ENCODE measurements at regions not wholly inside any gene's neighbourhood (a gene's known extent, or its start where the extent isn't known, plus 50 kb on each side); places are given as distances from the start of the nearest gene placed in this dataset.

DNA sequence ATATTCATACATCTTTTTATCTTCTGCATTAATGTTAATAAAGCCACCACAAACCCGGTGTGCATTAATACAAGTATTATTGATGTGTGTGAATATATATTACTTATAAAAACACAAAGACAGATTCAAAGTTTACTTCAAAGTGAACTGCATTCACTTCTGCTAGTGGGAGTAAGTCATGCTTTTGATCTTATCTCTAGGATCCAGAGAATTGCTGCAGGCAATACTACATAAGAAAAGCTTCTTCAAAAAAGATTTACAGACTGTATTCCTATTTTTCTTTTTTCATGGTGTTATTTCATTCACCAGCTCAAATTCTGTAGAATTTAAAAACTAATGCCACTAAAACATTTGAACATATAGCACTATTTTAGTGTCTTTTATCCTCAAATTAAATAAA is 87.5 kb upstream of the CBLB start:
- Histone ChIP-seq H3K9ac (ENCODE audit: low read length) (no peak overlapping the region), H3K36me3 (ENCODE audit: control insufficient read depth, insufficient read depth, low read length, severe bottlenecking) (no peaks in the 10 kb centered on the region), H3K9me3 (ENCODE audit: control insufficient read depth, low read length) (no peaks in the 10 kb centered on the region), H3K4me1 (ENCODE audit: control insufficient read depth, insufficient read depth, low read length) (peaks cover 6% of the 10 kb centered on the region), H3K4me3 (ENCODE audit: low read length) (no peak overlapping the region), H3K27me3 (replicated peaks; ENCODE audit: control insufficient read depth, insufficient read depth, low read length) (no peaks in the 10 kb centered on the region)
- peak; percentile 44 for DNase-seq (ENCODE audit: low read depth)

DNA sequence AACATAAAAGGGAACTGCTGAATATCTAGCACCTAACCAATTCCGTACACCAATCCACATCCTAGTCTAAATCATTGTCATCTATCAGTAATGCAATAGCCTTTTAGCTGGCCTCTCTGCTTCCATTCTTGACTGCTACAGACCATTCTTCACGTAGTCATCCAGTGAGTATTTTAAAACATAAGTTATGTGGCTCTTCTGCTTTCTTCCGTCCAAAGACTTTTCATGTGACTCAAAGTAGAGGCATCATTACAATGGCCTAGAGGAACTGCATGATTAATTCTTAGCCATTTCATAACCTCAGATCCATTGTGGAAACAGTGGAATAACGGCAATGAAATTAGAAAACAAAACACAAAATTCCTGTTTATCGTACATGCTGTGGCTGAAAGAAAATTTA is 88.9 kb upstream of the CBLB start:
- H3K4me1 ChIP-seq (ENCODE audit: control insufficient read depth, insufficient read depth, low read length) = peaks cover 6% of the 10 kb centered on the region
- H3K9me3 ChIP-seq (ENCODE audit: control insufficient read depth, low read length) = no peaks in the 10 kb centered on the region
- H3K27me3 ChIP-seq (replicated peaks; ENCODE audit: control insufficient read depth, insufficient read depth, low read length) = no peaks in the 10 kb centered on the region
- no peaks in the 10 kb centered on the region for H3K36me3 ChIP-seq (ENCODE audit: control insufficient read depth, insufficient read depth, low read length, severe bottlenecking)
- H3K4me3 ChIP-seq (ENCODE audit: low read length) = no peak overlapping the region
- DNase-seq (ENCODE audit: low read depth) = peak; percentile 61
- H3K9ac ChIP-seq (ENCODE audit: low read length) = no peak overlapping the region

DNA sequence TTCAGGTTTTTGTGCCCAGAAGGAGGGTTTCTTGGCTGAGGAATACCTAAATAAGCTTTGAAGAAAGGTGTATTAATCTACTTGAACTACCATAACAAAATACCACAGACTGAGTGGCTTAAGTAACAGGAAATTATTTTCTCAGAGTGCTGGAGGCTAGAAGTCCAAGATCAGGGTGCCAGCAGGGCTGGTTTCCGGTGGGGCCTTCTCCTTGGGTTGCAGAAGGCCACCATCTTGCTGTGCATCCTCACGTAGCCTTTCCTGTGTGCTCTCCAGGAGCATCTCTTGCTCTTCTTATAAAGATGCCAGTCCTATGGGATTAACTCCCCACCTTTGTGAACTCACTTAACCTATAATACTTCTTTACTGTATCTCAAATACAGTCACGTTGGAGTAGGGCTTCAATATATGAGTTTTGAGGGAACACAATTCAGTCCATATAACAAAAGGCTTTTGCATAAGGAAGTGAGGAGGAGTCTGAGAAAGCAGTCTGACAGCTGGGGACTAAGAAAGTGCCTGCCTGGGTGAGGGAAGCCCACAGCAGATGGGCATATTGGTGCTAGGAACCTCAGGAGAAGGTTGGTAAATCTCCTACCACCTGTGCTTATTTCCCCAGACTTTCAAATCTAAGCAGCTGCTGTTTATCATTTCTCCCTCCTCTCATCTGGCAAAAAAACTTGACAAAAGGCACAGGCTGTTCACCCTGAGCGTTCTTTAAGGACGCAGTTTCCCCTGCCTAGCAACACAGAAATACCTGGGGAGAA is 89.6 kb upstream of the CBLB start:
- no peaks in the 10 kb centered on the region for H3K9me3 ChIP-seq (ENCODE audit: control insufficient read depth, low read length)
- H3K9ac ChIP-seq (ENCODE audit: low read length) = no peak overlapping the region
- peaks cover 6% of the 10 kb centered on the region for H3K4me1 ChIP-seq (ENCODE audit: control insufficient read depth, insufficient read depth, low read length)
- H3K36me3 ChIP-seq (ENCODE audit: control insufficient read depth, insufficient read depth, low read length, severe bottlenecking) = no peaks in the 10 kb centered on the region
- H3K4me3 ChIP-seq (ENCODE audit: low read length) = no peak overlapping the region
- H3K27me3 ChIP-seq (replicated peaks; ENCODE audit: control insufficient read depth, insufficient read depth, low read length) = no peaks in the 10 kb centered on the region
- DNase-seq (ENCODE audit: low read depth) = no peak

DNA sequence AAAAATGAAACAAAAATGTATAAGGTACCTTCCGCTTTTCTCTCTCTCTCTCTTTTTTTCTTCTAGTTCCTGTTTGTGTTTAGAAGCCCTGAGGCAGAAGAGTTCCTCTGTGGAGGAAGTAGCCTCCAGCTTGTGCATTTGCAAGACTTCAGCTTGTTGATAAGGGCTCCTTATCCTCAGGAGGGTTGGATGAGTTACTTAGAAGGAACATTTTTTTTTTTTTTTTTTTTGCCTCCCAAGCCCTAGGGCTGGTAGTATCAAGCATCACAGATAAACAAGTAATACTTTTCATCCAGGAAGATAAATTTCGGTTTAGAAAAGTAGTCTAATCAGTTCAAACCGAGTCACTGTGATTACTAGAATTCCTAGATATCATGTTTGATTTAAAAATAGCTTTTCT is 91.0 kb upstream of the CBLB start:
- Histone ChIP-seq H3K36me3 (ENCODE audit: control insufficient read depth, insufficient read depth, low read length, severe bottlenecking) (no peaks in the 10 kb centered on the region), H3K9me3 (ENCODE audit: control insufficient read depth, low read length) (no peaks in the 10 kb centered on the region), H3K9ac (ENCODE audit: low read length) (no peak overlapping the region), H3K27me3 (replicated peaks; ENCODE audit: control insufficient read depth, insufficient read depth, low read length) (no peaks in the 10 kb centered on the region), H3K4me1 (ENCODE audit: control insufficient read depth, insufficient read depth, low read length) (peaks cover 6% of the 10 kb centered on the region), H3K4me3 (ENCODE audit: low read length) (no peak overlapping the region)
- no peak for DNase-seq (ENCODE audit: low read depth)

DNA sequence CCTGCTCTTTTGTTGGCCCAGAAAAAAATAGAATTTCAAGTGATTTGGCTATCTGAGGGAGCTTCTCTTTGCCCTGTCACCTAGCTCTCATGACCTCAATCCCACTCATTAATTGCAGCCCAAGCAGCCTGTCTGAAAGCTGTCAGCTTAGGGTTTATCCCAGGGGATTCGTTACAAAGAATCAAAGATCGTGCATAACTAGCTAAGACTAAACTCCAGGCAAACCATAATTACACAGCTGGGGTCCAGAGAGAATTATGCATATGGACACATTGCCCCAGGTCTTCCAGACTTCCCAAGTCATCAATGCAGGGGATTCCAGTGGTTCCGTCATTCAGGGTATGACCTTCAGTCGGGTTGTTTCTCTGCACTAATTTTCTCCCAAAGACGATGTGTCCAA is 91.6 kb upstream of the CBLB start:
- Histone ChIP-seq H3K4me3 (ENCODE audit: low read length) (no peak overlapping the region), H3K9ac (ENCODE audit: low read length) (no peak overlapping the region), H3K27me3 (replicated peaks; ENCODE audit: control insufficient read depth, insufficient read depth, low read length) (no peaks in the 10 kb centered on the region), H3K9me3 (ENCODE audit: control insufficient read depth, low read length) (no peaks in the 10 kb centered on the region), H3K4me1 (ENCODE audit: control insufficient read depth, insufficient read depth, low read length) (peaks cover 10% of the 10 kb centered on the region), H3K36me3 (ENCODE audit: control insufficient read depth, insufficient read depth, low read length, severe bottlenecking) (no peaks in the 10 kb centered on the region)
- no peak for DNase-seq (ENCODE audit: low read depth)

- Histone ChIP-seq H3K9ac (ENCODE audit: low read length) (no peak overlapping the region), H3K9me3 (ENCODE audit: control insufficient read depth, low read length) (no peaks in the 10 kb centered on the region), H3K27me3 (replicated peaks; ENCODE audit: control insufficient read depth, insufficient read depth, low read length) (no peaks in the 10 kb centered on the region), H3K4me3 (ENCODE audit: low read length) (no peak overlapping the region), H3K4me1 (ENCODE audit: control insufficient read depth, insufficient read depth, low read length) (peaks cover 26% of the 10 kb centered on the region), H3K36me3 (ENCODE audit: control insufficient read depth, insufficient read depth, low read length, severe bottlenecking) (no peaks in the 10 kb centered on the region)
- no peak for DNase-seq (ENCODE audit: low read depth)
Measured at GRCh38 chr3:105963161-105963560, 94.3 kb upstream of the CBLB start.

- peaks cover 27% of the 10 kb centered on the region for H3K4me1 ChIP-seq (ENCODE audit: control insufficient read depth, insufficient read depth, low read length)
- DNase-seq (ENCODE audit: low read depth) = peak; percentile 77
- H3K4me3 ChIP-seq (ENCODE audit: low read length) = no peak overlapping the region
- H3K36me3 ChIP-seq (ENCODE audit: control insufficient read depth, insufficient read depth, low read length, severe bottlenecking) = no peaks in the 10 kb centered on the region
- H3K9ac ChIP-seq (ENCODE audit: low read length) = peak overlapping the region; percentile 37
- H3K27me3 ChIP-seq (replicated peaks; ENCODE audit: control insufficient read depth, insufficient read depth, low read length) = no peaks in the 10 kb centered on the region
- H3K9me3 ChIP-seq (ENCODE audit: control insufficient read depth, low read length) = no peaks in the 10 kb centered on the region
Measured at GRCh38 chr3:105965384-105965783, 96.6 kb upstream of the CBLB start.

- peak; percentile 46 for DNase-seq (ENCODE audit: low read depth)
- peaks cover 12% of the 10 kb centered on the region for H3K9me3 ChIP-seq (ENCODE audit: control insufficient read depth, low read length)
- H3K4me1 ChIP-seq (ENCODE audit: control insufficient read depth, insufficient read depth, low read length) = peaks cover 34% of the 10 kb centered on the region
- H3K36me3 ChIP-seq (ENCODE audit: control insufficient read depth, insufficient read depth, low read length, severe bottlenecking) = no peaks in the 10 kb centered on the region
- no peaks in the 10 kb centered on the region for H3K27me3 ChIP-seq (replicated peaks; ENCODE audit: control insufficient read depth, insufficient read depth, low read length)
- no peak overlapping the region for H3K4me3 ChIP-seq (ENCODE audit: low read length)
- H3K9ac ChIP-seq (ENCODE audit: low read length) = no peak overlapping the region
Measured at GRCh38 chr3:105967117-105967516, 98.3 kb upstream of the CBLB start.

GRCh38 chr3:105970283-105970682 is 101.5 kb upstream of the CBLB start:
- H3K4me1 ChIP-seq (ENCODE audit: control insufficient read depth, insufficient read depth, low read length) = peaks cover 30% of the 10 kb centered on the region
- peak; percentile 93 for DNase-seq (ENCODE audit: low read depth)
- no peak overlapping the region for H3K4me3 ChIP-seq (ENCODE audit: low read length)
- no peaks in the 10 kb centered on the region for H3K27me3 ChIP-seq (replicated peaks; ENCODE audit: control insufficient read depth, insufficient read depth, low read length)
- H3K9ac ChIP-seq (ENCODE audit: low read length) = no peak overlapping the region
- H3K9me3 ChIP-seq (ENCODE audit: control insufficient read depth, low read length) = peaks cover 17% of the 10 kb centered on the region
- no peaks in the 10 kb centered on the region for H3K36me3 ChIP-seq (ENCODE audit: control insufficient read depth, insufficient read depth, low read length, severe bottlenecking)

- no peak overlapping the region for H3K9ac ChIP-seq (ENCODE audit: low read length)
- no peak for DNase-seq (ENCODE audit: low read depth)
- peaks cover 17% of the 10 kb centered on the region for H3K9me3 ChIP-seq (ENCODE audit: control insufficient read depth, low read length)
- H3K27me3 ChIP-seq (replicated peaks; ENCODE audit: control insufficient read depth, insufficient read depth, low read length) = no peaks in the 10 kb centered on the region
- H3K4me3 ChIP-seq (ENCODE audit: low read length) = no peak overlapping the region
- H3K4me1 ChIP-seq (ENCODE audit: control insufficient read depth, insufficient read depth, low read length) = peaks cover 31% of the 10 kb centered on the region
- no peaks in the 10 kb centered on the region for H3K36me3 ChIP-seq (ENCODE audit: control insufficient read depth, insufficient read depth, low read length, severe bottlenecking)
Measured at GRCh38 chr3:105972069-105972468, 103.3 kb upstream of the CBLB start.

DNA sequence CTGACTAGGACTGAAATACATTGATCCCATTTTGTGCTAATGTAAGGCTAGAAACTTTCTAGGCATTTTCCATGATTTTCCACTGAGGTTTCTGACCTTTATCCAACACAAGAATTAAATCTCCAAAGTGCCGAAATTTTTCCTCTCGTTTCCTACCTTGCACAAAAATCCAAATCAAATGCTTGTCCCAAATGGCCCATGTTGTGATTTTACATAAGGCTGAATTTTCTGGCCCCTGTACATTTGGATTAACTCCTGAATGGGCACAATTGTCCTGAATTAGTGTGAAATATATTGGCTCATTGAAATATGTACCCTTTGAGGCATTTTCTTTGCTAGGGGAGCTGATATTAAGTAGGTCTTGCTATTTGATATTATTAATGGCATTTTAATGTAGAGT is 105.6 kb upstream of the CBLB start:
- H3K9ac ChIP-seq (ENCODE audit: low read length) = no peak overlapping the region
- peaks cover 40% of the 10 kb centered on the region for H3K4me1 ChIP-seq (ENCODE audit: control insufficient read depth, insufficient read depth, low read length)
- peaks cover 17% of the 10 kb centered on the region for H3K9me3 ChIP-seq (ENCODE audit: control insufficient read depth, low read length)
- H3K4me3 ChIP-seq (ENCODE audit: low read length) = no peak overlapping the region
- DNase-seq (ENCODE audit: low read depth) = no peak
- H3K36me3 ChIP-seq (ENCODE audit: control insufficient read depth, insufficient read depth, low read length, severe bottlenecking) = no peaks in the 10 kb centered on the region
- no peaks in the 10 kb centered on the region for H3K27me3 ChIP-seq (replicated peaks; ENCODE audit: control insufficient read depth, insufficient read depth, low read length)

- DNase-seq (ENCODE audit: low read depth) = peak; percentile 72
- H3K4me1 ChIP-seq (ENCODE audit: control insufficient read depth, insufficient read depth, low read length) = peaks cover 27% of the 10 kb centered on the region
- no peaks in the 10 kb centered on the region for H3K36me3 ChIP-seq (ENCODE audit: control insufficient read depth, insufficient read depth, low read length, severe bottlenecking)
- no peak overlapping the region for H3K4me3 ChIP-seq (ENCODE audit: low read length)
- peaks cover 14% of the 10 kb centered on the region for H3K9me3 ChIP-seq (ENCODE audit: control insufficient read depth, low read length)
- H3K27me3 ChIP-seq (replicated peaks; ENCODE audit: control insufficient read depth, insufficient read depth, low read length) = no peaks in the 10 kb centered on the region
- H3K9ac ChIP-seq (ENCODE audit: low read length) = no peak overlapping the region
Measured at GRCh38 chr3:105976196-105976595, 107.4 kb upstream of the CBLB start.
